Liver (tissue), 8 donors: ENCODE measurements at regions not wholly inside any gene's neighbourhood (a gene's known extent, or its start where the extent isn't known, plus 50 kb on each side); places are given as distances from the start of the nearest gene placed in this dataset.

Experiments
- DNase-seq: peaks from one replicate; pipeline ENCODE4 v3.0.0-alpha.2; 2017; ENCODE audit warnings: low spot score
- H3K27ac ChIP-seq, 2 donors: one replicate each; pipeline ENCODE4 v1.7.0; 2013; ENCODE audit warnings: inconsistent platforms in 2 of 2, low read length in 2 of 2, control low read depth in 1 of 2, low read depth in 1 of 2, mild to moderate bottlenecking in 1 of 2
- H3K27me3 ChIP-seq, 4 donors: one replicate each; pipeline versions ENCODE4 v1.6.1 to v1.7.0; 2013; ENCODE audit warnings: low read length in 3 of 4, inconsistent platforms in 1 of 4, mild to moderate bottlenecking in 1 of 4, moderate library complexity in 1 of 4; ENCODE audit not compliant: control insufficient read depth in 4 of 4, insufficient read depth in 4 of 4
- H3K36me3 ChIP-seq, 4 donors: one replicate each; pipeline versions ENCODE4 v1.6.1 to v1.7.0; 2013; ENCODE audit warnings: low read length in 3 of 4, mild to moderate bottlenecking in 3 of 4, low read depth in 1 of 4, moderate library complexity in 1 of 4; ENCODE audit not compliant: control insufficient read depth in 4 of 4, insufficient read depth in 3 of 4
- H3K4me1 ChIP-seq, 4 donors: one replicate each; pipeline versions ENCODE4 v1.6.1 to v1.7.0; 2013; ENCODE audit warnings: low read length in 3 of 4, mild to moderate bottlenecking in 3 of 4, moderate library complexity in 1 of 4; ENCODE audit not compliant: control insufficient read depth in 4 of 4, insufficient read depth in 4 of 4
- H3K4me3 ChIP-seq, 3 donors: one replicate each; pipeline versions ENCODE4 v1.6.1 to v1.7.0; 2013; ENCODE audit warnings: low read length in 3 of 3, control low read depth in 1 of 3, low read depth in 1 of 3, mild to moderate bottlenecking in 1 of 3
- H3K9ac ChIP-seq, 2 donors: one replicate each; pipeline ENCODE4 v1.7.0; 2013; ENCODE audit warnings: low read length in 2 of 2, mild to moderate bottlenecking in 2 of 2, moderate library complexity in 2 of 2, control low read depth in 1 of 2, low read depth in 1 of 2
- H3K9me3 ChIP-seq, 4 donors: one replicate each; pipeline versions ENCODE4 v1.6.1 to v1.7.0; 2013; ENCODE audit warnings: low read length in 3 of 4; ENCODE audit not compliant: control insufficient read depth in 4 of 4
- ATF3 ChIP-seq: IDR thresholded peaks from 2 replicates; pipeline ENCODE4 v1.6.1; 2016; ENCODE audit warnings: antibody characterized with exemption
- CTCF ChIP-seq: fragments of 150-350 bp; IDR thresholded peaks from 2 replicates; pipeline ENCODE4 v1.5.1; 2017; ENCODE audit warnings: improper control_type of control experiment, low read depth, low read length; ENCODE audit not compliant: missing input control
- EGR1 ChIP-seq, 2 donors: IDR thresholded peaks; 2 replicates each; pipeline ENCODE4 v1.6.1; 2016 to 2018; ENCODE audit warnings: antibody characterized with exemption in 2 of 2, low read depth in 2 of 2
- FOXA1 ChIP-seq: IDR thresholded peaks from 2 replicates; pipeline ENCODE4 v1.6.1; 2016; ENCODE audit warnings: antibody characterized with exemption
- FOXA2 ChIP-seq: IDR thresholded peaks from 2 replicates; pipeline ENCODE4 v1.6.1; 2016; ENCODE audit warnings: antibody characterized with exemption
- GABPA ChIP-seq, 2 donors: IDR thresholded peaks in 1 of 2; conservative IDR thresholded peaks in 1 of 2; 2 replicates each; pipeline ENCODE4 v1.6.1; 2016; ENCODE audit warnings: antibody characterized with exemption in 2 of 2, mild to moderate bottlenecking in 1 of 2, moderate library complexity in 1 of 2
- HNF4A ChIP-seq, 2 donors: conservative IDR thresholded peaks; 2 replicates each; pipeline ENCODE4 v1.6.1; 2016; ENCODE audit warnings: antibody characterized with exemption in 2 of 2, mild to moderate bottlenecking in 2 of 2
- HNF4G ChIP-seq: IDR thresholded peaks from 2 replicates; pipeline ENCODE4 v1.6.1; 2016; ENCODE audit warnings: antibody characterized with exemption
- JUND ChIP-seq, 2 donors: IDR thresholded peaks; 2 replicates each; pipeline ENCODE4 v1.6.1; 2016; ENCODE audit warnings: antibody characterized with exemption in 2 of 2
- MAX ChIP-seq: IDR thresholded peaks from 2 replicates; pipeline ENCODE4 v1.6.1; 2016; ENCODE audit warnings: antibody characterized with exemption
- NR2F2 ChIP-seq: IDR thresholded peaks from 2 replicates; pipeline ENCODE4 v1.6.1; 2016; ENCODE audit warnings: antibody characterized with exemption
- RAD21 ChIP-seq, 2 donors: IDR thresholded peaks; 2 replicates each; pipeline ENCODE4 v1.6.1; 2016; ENCODE audit warnings: antibody characterized with exemption in 2 of 2, mild to moderate bottlenecking in 2 of 2
- REST ChIP-seq: IDR thresholded peaks from 2 replicates; pipeline ENCODE4 v1.6.1; 2016; ENCODE audit warnings: antibody characterized with exemption, mild to moderate bottlenecking
- RXRA ChIP-seq, 2 donors: IDR thresholded peaks; 2 replicates each; pipeline ENCODE4 v1.6.1; 2017 to 2018; ENCODE audit warnings: antibody characterized with exemption in 2 of 2, mild to moderate bottlenecking in 1 of 2
- SP1 ChIP-seq: IDR thresholded peaks from 2 replicates; pipeline ENCODE4 v1.6.1; 2018; ENCODE audit warnings: antibody characterized with exemption, mild to moderate bottlenecking
- TAF1 ChIP-seq: conservative IDR thresholded peaks from 2 replicates; pipeline ENCODE4 v1.6.1; 2016; ENCODE audit warnings: antibody characterized with exemption, mild to moderate bottlenecking
- YY1 ChIP-seq: IDR thresholded peaks from 2 replicates; pipeline ENCODE4 v1.6.1; 2016; ENCODE audit warnings: antibody characterized with exemption, mild to moderate bottlenecking
- ZBTB33 ChIP-seq: IDR thresholded peaks from 2 replicates; pipeline ENCODE4 v1.6.1; 2016; ENCODE audit warnings: antibody characterized with exemption
- WGBS: extraction: QIAGEN DNeasy Blood & Tissue Kit; methylation state at CpG from one replicate; pipeline ENCODE4 v1.1.7; 2013; 5-methylcytosine and 5-hydroxymethylcytosine counted together
- donor health status: healthy.
- donor health status: healthy.
- donor health status: healthy.
- donor health status: healthy.
- donor health status: healthy.

- H3K9me3 ChIP-seq = no peaks in the 10 kb centered on the region
- H3K36me3 ChIP-seq = no peaks in the 10 kb centered on the region
- TF ChIP-seq TAF1 = no peak
- TF ChIP-seq EGR1 (IDR thresholded peaks at IDR 0.05; ENCODE audit: low read depth in 2 of 2) = no peak
- TF ChIP-seq JUND (IDR thresholded peaks at IDR 0.05) = no peak
- no peak for TF ChIP-seq MAX
- TF ChIP-seq RXRA (IDR thresholded peaks at IDR 0.05) = no peak
- no peak for TF ChIP-seq GABPA (IDR thresholded peaks at IDR 0.05 in 1 of 2, conservative IDR thresholded peaks at IDR 0.05 in 1 of 2)
- TF ChIP-seq YY1 = no peak
- TF ChIP-seq HNF4A (conservative IDR thresholded peaks at IDR 0.05) = no peak
- no peak for TF ChIP-seq CTCF
- no peak for TF ChIP-seq REST
- TF ChIP-seq FOXA2 = no peak
- no peak for TF ChIP-seq SP1
- no peak for TF ChIP-seq FOXA1
- no peak for TF ChIP-seq NR2F2
- no peak for TF ChIP-seq ATF3
- no peak for TF ChIP-seq ZBTB33
- no peak for TF ChIP-seq RAD21 (IDR thresholded peaks at IDR 0.05)
- TF ChIP-seq HNF4G = no peak
- peaks cover 0 to 6% (median 1%) of the 10 kb centered on the region in 4 donors for H3K4me1 ChIP-seq
- DNase-seq = no peak
- no peak overlapping the region for H3K27ac ChIP-seq
- no peak overlapping the region for H3K9ac ChIP-seq
- 85% methylated on average over 3 of the region's 3 CpGs for WGBS
- no peak overlapping the region for H3K4me3 ChIP-seq
- peaks cover 0 to 3% (median 0%) of the 10 kb centered on the region in 4 donors for H3K27me3 ChIP-seq
Measured at GRCh38 chr3:72659596-72659995, 188.6 kb downstream of the SHQ1 start.
